ENCODE measurements at regions not wholly inside any gene's neighbourhood (a gene's known extent, or its start where the extent isn't known, plus 50 kb on each side); places are given as distances from the start of the nearest gene placed in this dataset.
"Not testable (repeated sequence)": the region's sequence is repeated elsewhere in the genome, so short reads cannot be mapped to it uniquely, and the experiment has no call there.

- H3K4me2 ChIP-seq (ENCODE audit: low read length); H3K4me1 ChIP-seq (ENCODE audit: insufficient read depth, low read length); H4K20me1 ChIP-seq (ENCODE audit: low read length); H3K9ac ChIP-seq (ENCODE audit: low read length); BruUV-seq (replicated peaks); CTCF ChIA-PET; H3F3A ChIP-seq (ENCODE audit: low read length, unreplicated experiment); H3K4me3 ChIP-seq (ENCODE audit: low read length); intact Hi-C loops (cut with micrococcal nuclease); H3K27ac ChIP-seq (ENCODE audit: low read length); H2AFZ ChIP-seq (ENCODE audit: low read length); H3K79me2 ChIP-seq (ENCODE audit: low read length); H3K27me3 ChIP-seq (ENCODE audit: low read length); H3K36me3 ChIP-seq (ENCODE audit: low read depth, low read length); ATAC-seq; H3K9me2 ChIP-seq (replicated peaks; ENCODE audit: low read length); DNase-seq; H3K9me3 ChIP-seq (ENCODE audit: low read length); POLR2A ChIA-PET (ENCODE audit: unreplicated experiment): not testable (repeated sequence)
Measured at GRCh38 chr9:104195142-104195541, 101.0 kb downstream of the SMC2 start.

GRCh38 chr9:104200456-104200994, 106.4 kb downstream of the SMC2 start:
- Histone ChIP-seq H3F3A (ENCODE audit: low read length, unreplicated experiment) (no peaks in the 10 kb centered on the region), H3K9ac (ENCODE audit: low read length) (no peak overlapping the region), H3K4me2 (ENCODE audit: low read length) (no peak overlapping the region), H2AFZ (ENCODE audit: low read length) (no peak overlapping the region), H3K36me3 (ENCODE audit: low read depth, low read length) (no peaks in the 10 kb centered on the region), H3K4me3 (ENCODE audit: low read length) (no peak overlapping the region), H3K27ac (ENCODE audit: low read length) (no peak overlapping the region), H3K9me3 (ENCODE audit: low read length) (no peaks in the 10 kb centered on the region), H3K4me1 (ENCODE audit: insufficient read depth, low read length) (no peaks in the 10 kb centered on the region), H3K9me2 (replicated peaks; ENCODE audit: low read length) (no peaks in the 10 kb centered on the region), H4K20me1 (ENCODE audit: low read length) (no peaks in the 10 kb centered on the region), H3K27me3 (ENCODE audit: low read length) (no peaks in the 10 kb centered on the region), H3K79me2 (ENCODE audit: low read length) (no peaks in the 10 kb centered on the region)
- ATAC-seq: no peak
- intact Hi-C loops (cut with micrococcal nuclease): no loop called here
- CTCF ChIA-PET: no interaction called here
- no TSS peak for BruUV-seq (replicated peaks)
- TF ChIP-seq CTCF (conservative IDR thresholded peaks at IDR 0.05; ENCODE audit: low read depth, low read length) (no peak), EZH2 (IDR thresholded peaks at IDR 0.05; ENCODE audit: low read length, unreplicated experiment) (no peak), EZH2phosphoT487 (IDR thresholded peaks at IDR 0.05; ENCODE audit: borderline replicate concordance, low read length) (no peak)
- POLR2A ChIA-PET (ENCODE audit: unreplicated experiment): no interaction called here
- no peak for DNase-seq

GRCh38 chr9:104206766-104207165, 112.7 kb downstream of the SMC2 start:
- no TSS peak for BruUV-seq (replicated peaks)
- Histone ChIP-seq H3K9ac (ENCODE audit: low read length) (no peak overlapping the region), H3K36me3 (ENCODE audit: low read depth, low read length) (no peaks in the 10 kb centered on the region), H3K4me2 (ENCODE audit: low read length) (no peak overlapping the region), H3K4me3 (ENCODE audit: low read length) (no peak overlapping the region), H2AFZ (ENCODE audit: low read length) (no peak overlapping the region), H3K4me1 (ENCODE audit: insufficient read depth, low read length) (no peaks in the 10 kb centered on the region), H3F3A (ENCODE audit: low read length, unreplicated experiment) (no peaks in the 10 kb centered on the region), H4K20me1 (ENCODE audit: low read length) (no peaks in the 10 kb centered on the region), H3K27ac (ENCODE audit: low read length) (no peak overlapping the region), H3K79me2 (ENCODE audit: low read length) (no peaks in the 10 kb centered on the region), H3K9me3 (ENCODE audit: low read length) (no peaks in the 10 kb centered on the region), H3K9me2 (replicated peaks; ENCODE audit: low read length) (no peaks in the 10 kb centered on the region), H3K27me3 (ENCODE audit: low read length) (no peaks in the 10 kb centered on the region)
- ChIA-PET POLR2A (ENCODE audit: unreplicated experiment) (no interaction called here), CTCF (no interaction called here)
- TF ChIP-seq EZH2 (IDR thresholded peaks at IDR 0.05; ENCODE audit: low read length, unreplicated experiment): no peak
- no peak for TF ChIP-seq CTCF (conservative IDR thresholded peaks at IDR 0.05; ENCODE audit: low read depth, low read length)
- no peak for TF ChIP-seq EZH2phosphoT487 (IDR thresholded peaks at IDR 0.05; ENCODE audit: borderline replicate concordance, low read length)
- DNase-seq (no peak), ATAC-seq (no peak)
- intact Hi-C loops (cut with micrococcal nuclease): no loop called here

Measured in PC-3 (cell line).